ENCODE measurements at regions not wholly inside any gene's neighbourhood (a gene's known extent, or its start where the extent isn't known, plus 50 kb on each side); places are given as distances from the start of the nearest gene placed in this dataset.

- TF ChIP-seq CTCF (IDR thresholded peaks at IDR 0.05; ENCODE audit: extremely low read depth in 1 of 2, insufficient read depth in 1 of 2, low read depth in 1 of 2, low read length in 2 of 2), result no peak
- no peak for TF ChIP-seq POLR2A (IDR thresholded peaks at IDR 0.05; ENCODE audit: low read depth, low read length)
- TF ChIP-seq JUN (IDR thresholded peaks at IDR 0.05; ENCODE audit: borderline replicate concordance, insufficient read depth, insufficient read length, low read depth), result peak; percentile 95
- TF ChIP-seq MYC (IDR thresholded peaks at IDR 0.05; ENCODE audit: low read depth, low read length), result no peak
- no peak for TF ChIP-seq EZH2 (IDR thresholded peaks at IDR 0.05; ENCODE audit: borderline replicate concordance, low read depth, low read length, severe bottlenecking)
Measured at GRCh38 chr3:35383719-35384555, 255.4 kb upstream of the ARPP21 start.

Measured in endothelial cell of umbilical vein (primary cell).